Peyer's patch (tissue), 4 donors: ENCODE measurements at regions not wholly inside any gene's neighbourhood (a gene's known extent, or its start where the extent isn't known, plus 50 kb on each side); places are given as distances from the start of the nearest gene placed in this dataset.
"Not testable (repeated sequence)": the region's sequence is repeated elsewhere in the genome, so short reads cannot be mapped to it uniquely, and the experiment has no call there.

ENCODE experiments used
- DNase-seq, 3 donors: peaks; one replicate each; pipeline ENCODE4 v3.0.0-alpha.2; 2017 to 2019
- H3K27ac ChIP-seq, 4 donors: fragments of 200-600 bp; sonication (generic); one replicate each; pipeline ENCODE4 v1.5.1; 2016 to 2019
- H3K27me3 ChIP-seq, 2 donors: fragments of 200-600 bp; sonication (generic); one replicate each; pipeline ENCODE4 v1.5.1; 2019
- H3K36me3 ChIP-seq, 3 donors: fragments of 200-600 bp; sonication (generic); one replicate each; pipeline ENCODE4 v1.5.1; 2016 to 2019
- H3K4me1 ChIP-seq, 4 donors: fragments of 200-600 bp; sonication (generic); one replicate each; pipeline ENCODE4 v1.5.1; 2016 to 2019
- H3K4me3 ChIP-seq, 4 donors: fragments of 200-600 bp; sonication (generic); 1 replicate in 3 of 4; 2 replicates in 1 of 4; pipeline ENCODE4 v1.5.1; 2016 to 2019; ENCODE audit warnings: mild to moderate bottlenecking in 1 of 4
- H3K9me3 ChIP-seq, 4 donors: fragments of 200-600 bp; sonication (generic); one replicate each; pipeline ENCODE4 v1.5.1; 2016 to 2019; ENCODE audit warnings: mild to moderate bottlenecking in 1 of 4
- CTCF ChIP-seq, 6 experiments: fragments of 450-650 bp in 4 of 6; fragments of 200-600 bp in 2 of 6; sonication (generic) in 1 of 6; IDR thresholded peaks; one replicate each; pipeline ENCODE4 v1.5.1; 2017 to 2019; ENCODE audit warnings: antibody characterized with exemption in 6 of 6, mild to moderate bottlenecking in 3 of 6, moderate library complexity in 1 of 6
- POLR2A ChIP-seq, 2 donors: fragments of 450-650 bp; IDR thresholded peaks; one replicate each; pipeline ENCODE4 v1.5.1; 2017; ENCODE audit warnings: antibody characterized with exemption in 2 of 2, mild to moderate bottlenecking in 2 of 2, moderate library complexity in 2 of 2

GRCh38 chr10:106023329-106023728 is 1141.2 kb downstream of the SORCS1 start:
- H3K9me3 ChIP-seq: no peaks in the 10 kb centered on the region
- no peaks in the 10 kb centered on the region for H3K27me3 ChIP-seq
- TF ChIP-seq POLR2A (IDR thresholded peaks at IDR 0.05) (no peak), CTCF (IDR thresholded peaks at IDR 0.05) (no peak)
- no peak overlapping the region for H3K27ac ChIP-seq
- H3K4me1 ChIP-seq: no peaks in the 10 kb centered on the region
- no peak overlapping the region for H3K4me3 ChIP-seq
- no peaks in the 10 kb centered on the region for H3K36me3 ChIP-seq
- no peak for DNase-seq

- DNase-seq, H3K4me1 ChIP-seq, H3K27ac ChIP-seq, H3K9me3 ChIP-seq, H3K27me3 ChIP-seq, H3K4me3 ChIP-seq, H3K36me3 ChIP-seq: not testable (repeated sequence)
Observed at GRCh38 chr10:106019559-106019958, 1144.9 kb downstream of the SORCS1 start.

GRCh38 chr10:106015369-106016199 is 1148.9 kb downstream of the SORCS1 start:
- H3K36me3 ChIP-seq, DNase-seq, H3K9me3 ChIP-seq, H3K4me1 ChIP-seq, H3K4me3 ChIP-seq, H3K27ac ChIP-seq, H3K27me3 ChIP-seq: not testable (repeated sequence)

GRCh38 chr10:106011250-106011649 is 1153.3 kb downstream of the SORCS1 start:
- no peak overlapping the region for H3K4me3 ChIP-seq
- no peak for DNase-seq
- no peaks in the 10 kb centered on the region for H3K4me1 ChIP-seq
- H3K36me3 ChIP-seq: no peaks in the 10 kb centered on the region
- H3K27me3 ChIP-seq: no peaks in the 10 kb centered on the region
- no peaks in the 10 kb centered on the region for H3K9me3 ChIP-seq
- no peak overlapping the region for H3K27ac ChIP-seq
- TF ChIP-seq POLR2A (IDR thresholded peaks at IDR 0.05): no peak
- no peak for TF ChIP-seq CTCF (IDR thresholded peaks at IDR 0.05)

- Histone ChIP-seq H3K36me3 (no peaks in the 10 kb centered on the region), H3K27ac (no peak overlapping the region), H3K27me3 (no peaks in the 10 kb centered on the region), H3K4me3 (no peak overlapping the region), H3K4me1 (no peaks in the 10 kb centered on the region), H3K9me3 (no peaks in the 10 kb centered on the region)
- TF ChIP-seq CTCF (IDR thresholded peaks at IDR 0.05): no peak
- TF ChIP-seq POLR2A (IDR thresholded peaks at IDR 0.05): no peak
- DNase-seq: no peak
Observed at GRCh38 chr10:106000721-106001120, 1163.8 kb downstream of the SORCS1 start.

- TF ChIP-seq CTCF (IDR thresholded peaks at IDR 0.05) (no peak), POLR2A (IDR thresholded peaks at IDR 0.05) (no peak)
- DNase-seq: no peak
- no peak overlapping the region for H3K4me3 ChIP-seq
- no peaks in the 10 kb centered on the region for H3K4me1 ChIP-seq
- H3K27me3 ChIP-seq: no peaks in the 10 kb centered on the region
- H3K27ac ChIP-seq: no peak overlapping the region
- no peaks in the 10 kb centered on the region for H3K9me3 ChIP-seq
- H3K36me3 ChIP-seq: no peaks in the 10 kb centered on the region
Observed at GRCh38 chr10:105993609-105994008, 1170.9 kb downstream of the SORCS1 start.

GRCh38 chr10:105992928-105993327 is 1171.6 kb downstream of the SORCS1 start:
- Histone ChIP-seq H3K4me1 (no peaks in the 10 kb centered on the region), H3K27ac (no peak overlapping the region), H3K9me3 (no peaks in the 10 kb centered on the region), H3K4me3 (no peak overlapping the region), H3K27me3 (no peaks in the 10 kb centered on the region), H3K36me3 (no peaks in the 10 kb centered on the region)
- no peak for DNase-seq
- TF ChIP-seq CTCF (IDR thresholded peaks at IDR 0.05): no peak
- no peak for TF ChIP-seq POLR2A (IDR thresholded peaks at IDR 0.05)
